Gastroesophageal sphincter (tissue), 4 donors: ENCODE measurements at regions not wholly inside any gene's neighbourhood (a gene's known extent, or its start where the extent isn't known, plus 50 kb on each side); places are given as distances from the start of the nearest gene placed in this dataset.
"Not testable (repeated sequence)": the region's sequence is repeated elsewhere in the genome, so short reads cannot be mapped to it uniquely, and the experiment has no call there.

Source experiments
- ATAC-seq: fragments of 150-250 bp; one replicate; pipeline ENCODE4 v1.9.1; 2016; ENCODE audit warnings: mild to moderate bottlenecking, moderate library complexity
- H3K27ac ChIP-seq, 4 donors: fragments of 200-600 bp; sonication (generic) in 3 of 4; 1 replicate in 3 of 4; 2 replicates in 1 of 4; pipeline ENCODE4 v1.5.1; 2016 to 2019
- H3K27me3 ChIP-seq: fragments of 200-600 bp; sonication (generic); one replicate; pipeline ENCODE4 v1.5.1; 2019
- H3K36me3 ChIP-seq, 2 donors: fragments of 200-600 bp; sonication (generic); one replicate each; pipeline ENCODE4 v1.5.1; 2019; ENCODE audit warnings: control low read depth in 1 of 2
- H3K4me1 ChIP-seq, 3 donors: fragments of 200-600 bp; sonication (generic); 1 replicate in 2 of 3; 2 replicates in 1 of 3; pipeline ENCODE4 v1.5.1; 2016 to 2019; ENCODE audit warnings: control low read depth in 2 of 3
- H3K4me3 ChIP-seq, 2 donors: fragments of 200-600 bp; sonication (generic); one replicate each; pipeline ENCODE4 v1.5.1; 2019; ENCODE audit warnings: mild to moderate bottlenecking in 1 of 2, moderate library complexity in 1 of 2
- H3K9me3 ChIP-seq, 3 donors: fragments of 200-600 bp; sonication (generic); one replicate each; pipeline ENCODE4 v1.5.1; 2017 to 2019; ENCODE audit warnings: control low read depth in 2 of 3
- EP300 ChIP-seq: sonication (generic); formaldehyde crosslinking; IDR thresholded peaks from one replicate; pipeline ENCODE4 v1.6.1; 2017; ENCODE audit warnings: antibody characterized with exemption, mild to moderate bottlenecking
- POLR2A ChIP-seq, 2 donors: fragments of 450-650 bp; IDR thresholded peaks; one replicate each; pipeline ENCODE4 v1.6.1; 2017; ENCODE audit warnings: antibody characterized with exemption in 2 of 2, mild to moderate bottlenecking in 2 of 2, moderate library complexity in 1 of 2
- POLR2AphosphoS5 ChIP-seq: sonication (generic); formaldehyde crosslinking; IDR thresholded peaks from one replicate; pipeline ENCODE4 v1.6.1; 2017; ENCODE audit warnings: antibody characterized with exemption
- WGBS, 2 donors: methylation state at CpG; one replicate each; pipeline ENCODE4 v1.1.5; 2018; ENCODE audit warnings: low coverage in 1 of 2; 5-methylcytosine and 5-hydroxymethylcytosine counted together
- TF ChIP-seq, protein P1 (sequence below), 4 experiments: fragments of 200-600 bp in 2 of 4; fragments of 450-650 bp in 2 of 4; sonication (generic) in 1 of 4; IDR thresholded peaks; one replicate each; pipeline ENCODE4 v1.5.1; 2017 to 2019; ENCODE audit warnings: antibody characterized with exemption in 4 of 4, mild to moderate bottlenecking in 2 of 4, moderate library complexity in 2 of 4

DNA sequence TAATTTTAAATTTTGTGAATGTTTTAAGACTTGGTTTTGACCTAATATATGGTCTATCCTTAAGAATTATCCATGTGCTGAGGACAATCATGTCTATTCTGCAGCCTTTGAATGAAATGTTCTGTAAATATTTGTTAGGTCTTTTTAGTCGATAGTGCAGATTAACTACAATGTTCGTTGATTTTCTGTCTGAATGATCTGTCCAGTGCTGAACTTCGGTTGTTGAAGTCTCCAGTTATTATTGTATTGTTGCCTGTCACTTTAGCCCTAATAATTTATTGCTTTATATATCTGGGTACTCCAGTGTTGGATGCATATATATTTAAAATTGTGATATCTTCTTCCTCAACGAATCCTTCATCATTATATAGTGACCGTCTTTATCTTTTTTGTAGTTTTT, 218.3 kb upstream of the ZC4H2 start:
- WGBS, 2 donors: 64 to 73% methylated on average over 4 of the region's 5 CpGs
- H3K36me3 ChIP-seq: no peaks in the 10 kb centered on the region
- ATAC-seq: no peak
- H3K27ac ChIP-seq: no peak overlapping the region
- H3K27me3 ChIP-seq: no peaks in the 10 kb centered on the region
- peaks cover 0 to 11% (median 0%) of the 10 kb centered on the region in 3 donors for H3K4me1 ChIP-seq
- no peak for TF ChIP-seq POLR2AphosphoS5
- TF ChIP-seq, protein P1, sequence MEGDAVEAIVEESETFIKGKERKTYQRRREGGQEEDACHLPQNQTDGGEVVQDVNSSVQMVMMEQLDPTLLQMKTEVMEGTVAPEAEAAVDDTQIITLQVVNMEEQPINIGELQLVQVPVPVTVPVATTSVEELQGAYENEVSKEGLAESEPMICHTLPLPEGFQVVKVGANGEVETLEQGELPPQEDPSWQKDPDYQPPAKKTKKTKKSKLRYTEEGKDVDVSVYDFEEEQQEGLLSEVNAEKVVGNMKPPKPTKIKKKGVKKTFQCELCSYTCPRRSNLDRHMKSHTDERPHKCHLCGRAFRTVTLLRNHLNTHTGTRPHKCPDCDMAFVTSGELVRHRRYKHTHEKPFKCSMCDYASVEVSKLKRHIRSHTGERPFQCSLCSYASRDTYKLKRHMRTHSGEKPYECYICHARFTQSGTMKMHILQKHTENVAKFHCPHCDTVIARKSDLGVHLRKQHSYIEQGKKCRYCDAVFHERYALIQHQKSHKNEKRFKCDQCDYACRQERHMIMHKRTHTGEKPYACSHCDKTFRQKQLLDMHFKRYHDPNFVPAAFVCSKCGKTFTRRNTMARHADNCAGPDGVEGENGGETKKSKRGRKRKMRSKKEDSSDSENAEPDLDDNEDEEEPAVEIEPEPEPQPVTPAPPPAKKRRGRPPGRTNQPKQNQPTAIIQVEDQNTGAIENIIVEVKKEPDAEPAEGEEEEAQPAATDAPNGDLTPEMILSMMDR (IDR thresholded peaks at IDR 0.05): no peak
- no peak for TF ChIP-seq EP300
- TF ChIP-seq POLR2A (IDR thresholded peaks at IDR 0.05): no peak
- H3K4me3 ChIP-seq: no peak overlapping the region
- H3K9me3 ChIP-seq: no peaks in the 10 kb centered on the region

DNA sequence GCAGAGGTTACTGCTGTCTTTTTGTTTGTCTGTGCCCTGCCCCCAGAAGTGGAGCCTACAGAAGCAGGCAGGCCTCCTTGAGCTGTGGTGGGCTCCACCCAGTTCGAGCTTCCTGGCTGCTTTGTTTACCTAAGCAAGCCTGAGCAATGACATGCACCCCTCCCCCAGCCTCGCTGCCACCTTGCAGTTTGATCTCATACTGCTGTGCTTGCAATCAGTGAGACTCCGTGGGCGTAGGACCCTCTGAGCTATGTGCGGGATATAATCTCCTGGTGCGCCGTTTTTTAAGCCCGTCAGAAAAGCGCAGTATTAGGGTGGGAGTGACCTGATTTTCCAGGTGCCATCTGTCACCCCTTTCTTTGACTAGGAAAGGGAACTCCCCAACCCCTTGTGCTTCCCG, 187.1 kb upstream of the ZC4H2 start:
- not testable (repeated sequence) for H3K36me3 ChIP-seq, H3K27me3 ChIP-seq, ATAC-seq, H3K4me1 ChIP-seq, H3K27ac ChIP-seq, H3K4me3 ChIP-seq
- peaks cover 0 to 12% (median 0%) of the 10 kb centered on the region in 3 donors for H3K9me3 ChIP-seq
- 60% methylated on average over 1 of the region's 10 CpGs; no CpG with 5 or more reads in 1 of the 2 donors for WGBS, 2 donors

DNA sequence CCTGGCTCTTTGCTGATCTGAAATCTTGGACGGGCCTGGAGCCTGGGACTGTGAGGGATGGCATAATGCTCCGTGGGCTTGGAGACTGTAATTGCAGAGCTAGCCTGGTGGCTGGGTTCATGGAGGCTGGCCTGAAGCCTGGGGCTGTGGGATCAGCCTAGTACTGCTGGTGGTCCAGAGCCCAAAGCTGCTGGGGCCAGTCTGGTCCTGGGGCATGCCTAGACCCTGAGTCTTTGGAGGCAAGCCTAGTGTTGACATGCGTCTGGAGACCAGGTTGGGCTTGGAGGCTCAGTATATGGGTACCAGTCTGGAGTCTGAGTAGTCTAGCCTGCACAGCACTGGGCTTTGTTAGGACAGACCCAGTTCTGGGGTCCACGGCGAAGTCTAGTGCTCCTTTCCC, 172.0 kb upstream of the ZC4H2 start:
- no CpG with 5 or more reads among the region's 5 CpGs for WGBS, 2 donors
- ATAC-seq: no peak
- H3K27ac ChIP-seq: no peak overlapping the region
- TF ChIP-seq POLR2A (IDR thresholded peaks at IDR 0.05) (no peak), POLR2AphosphoS5 (no peak), EP300 (no peak)
- TF ChIP-seq, protein P1 (IDR thresholded peaks at IDR 0.05): no peak
- no peaks in the 10 kb centered on the region for H3K4me1 ChIP-seq
- no peaks in the 10 kb centered on the region for H3K9me3 ChIP-seq
- no peaks in the 10 kb centered on the region for H3K36me3 ChIP-seq
- no peaks in the 10 kb centered on the region for H3K27me3 ChIP-seq
- H3K4me3 ChIP-seq: no peak overlapping the region

DNA sequence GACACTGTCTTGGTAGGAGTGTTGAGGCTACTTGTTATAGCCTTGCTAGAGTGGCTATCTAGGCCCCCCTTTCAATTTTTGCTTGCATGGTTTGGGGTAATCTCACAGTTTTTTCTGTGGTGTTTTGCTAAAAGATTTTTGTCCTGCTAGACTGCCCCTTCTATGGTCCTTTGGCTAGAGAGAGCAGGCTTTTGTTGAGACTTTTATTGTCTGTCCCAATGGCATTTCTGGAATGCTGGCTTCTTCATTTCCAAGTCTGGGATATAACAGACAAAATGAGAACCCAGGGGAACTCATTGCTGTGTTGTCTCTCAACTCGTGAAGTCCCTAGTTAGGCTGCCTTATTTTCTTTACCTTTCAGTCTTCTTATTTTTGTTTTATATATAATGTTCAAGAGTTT, 160.2 kb upstream of the ZC4H2 start:
- H3K36me3 ChIP-seq: no peaks in the 10 kb centered on the region
- no peaks in the 10 kb centered on the region for H3K27me3 ChIP-seq
- WGBS, 2 donors: 40% methylated on average over 1 of the region's 1 CpG; no CpG with 5 or more reads in 1 of the 2 donors
- no peak for ATAC-seq
- H3K27ac ChIP-seq: no peak overlapping the region
- no peak overlapping the region for H3K4me3 ChIP-seq
- H3K9me3 ChIP-seq: no peaks in the 10 kb centered on the region
- TF ChIP-seq, protein P1 (IDR thresholded peaks at IDR 0.05): no peak
- TF ChIP-seq EP300: no peak
- TF ChIP-seq POLR2A (IDR thresholded peaks at IDR 0.05): no peak
- TF ChIP-seq POLR2AphosphoS5: no peak
- no peaks in the 10 kb centered on the region for H3K4me1 ChIP-seq

DNA sequence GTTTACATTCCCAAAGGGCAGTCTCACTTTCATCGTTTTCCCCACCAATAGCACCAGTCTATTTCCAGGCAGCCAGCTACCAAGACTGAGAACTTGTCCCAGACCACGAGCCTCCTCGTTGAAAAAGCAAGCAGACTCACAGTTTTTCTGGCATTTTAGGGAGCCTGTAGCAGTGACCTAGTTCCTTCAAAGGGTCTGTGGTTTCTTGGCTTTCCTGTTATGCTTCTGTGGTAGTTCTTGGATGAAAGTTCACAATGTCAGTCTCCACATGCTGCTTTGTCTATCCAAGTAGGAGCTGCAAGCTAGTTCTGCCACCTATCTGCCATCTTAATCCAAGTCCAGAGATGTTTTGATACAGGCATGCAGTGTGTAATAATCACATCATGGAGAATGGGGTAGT, 151.6 kb upstream of the ZC4H2 start:
- WGBS, 2 donors: 60 to 63% methylated on average over 1 to 3 of the region's 3 CpGs
- Histone ChIP-seq H3K27ac (no peak overlapping the region), H3K4me3 (no peak overlapping the region), H3K27me3 (no peaks in the 10 kb centered on the region), H3K36me3 (no peaks in the 10 kb centered on the region), H3K9me3 (no peaks in the 10 kb centered on the region), H3K4me1 (no peaks in the 10 kb centered on the region)
- ATAC-seq: no peak
- TF ChIP-seq POLR2A (IDR thresholded peaks at IDR 0.05): no peak
- TF ChIP-seq POLR2AphosphoS5: no peak
- no peak for TF ChIP-seq EP300
- TF ChIP-seq, protein P1 (IDR thresholded peaks at IDR 0.05): no peak
